Retinal pigment epithelial cell (primary cell): ENCODE measurements at regions not wholly inside any gene's neighbourhood (a gene's known extent, or its start where the extent isn't known, plus 50 kb on each side); places are given as distances from the start of the nearest gene placed in this dataset.

Source experiments
- DNase-seq: peaks from one replicate; pipeline ENCODE4 v3.0.0-alpha.2; 2010; ENCODE audit warnings: low read depth
- H3K4me3 ChIP-seq: 2 replicates; pipeline ENCODE4 v1.5.1; 2011; ENCODE audit warnings: mild to moderate bottlenecking, low read length, control low read depth, moderate library complexity
- CTCF ChIP-seq: conservative IDR thresholded peaks from 2 replicates; pipeline ENCODE4 v1.5.1; 2011; ENCODE audit warnings: low read depth, low read length, control low read depth, inconsistent platforms

- no peak for TF ChIP-seq CTCF
- no peak for DNase-seq
- no peak overlapping the region for H3K4me3 ChIP-seq
Measured at GRCh38 chr22:47322854-47323253, 560.4 kb downstream of the TBC1D22A start.

- TF ChIP-seq CTCF, result no peak
- H3K4me3 ChIP-seq, result no peak overlapping the region
- no peak for DNase-seq
Measured at GRCh38 chr22:47320560-47320959, 558.1 kb downstream of the TBC1D22A start.

GRCh38 chr22:47318041-47318737, 555.7 kb downstream of the TBC1D22A start:
- no peak for TF ChIP-seq CTCF
- no peak overlapping the region for H3K4me3 ChIP-seq
- DNase-seq, result no peak

- TF ChIP-seq CTCF, result no peak
- DNase-seq, result no peak
- no peak overlapping the region for H3K4me3 ChIP-seq
Measured at GRCh38 chr22:47315862-47316419, 553.5 kb downstream of the TBC1D22A start.

GRCh38 chr22:47310601-47311000, 548.2 kb downstream of the TBC1D22A start:
- TF ChIP-seq CTCF, result no peak
- H3K4me3 ChIP-seq, result no peak overlapping the region
- DNase-seq, result no peak

GRCh38 chr22:47309946-47310345, 547.5 kb downstream of the TBC1D22A start:
- no peak for DNase-seq
- no peak overlapping the region for H3K4me3 ChIP-seq
- no peak for TF ChIP-seq CTCF

GRCh38 chr22:47309476-47309875, 547.0 kb downstream of the TBC1D22A start:
- no peak for TF ChIP-seq CTCF

More at GRCh38 chr22:47309476-47309875, 547.0 kb downstream of the TBC1D22A start:
- H3K4me3 ChIP-seq, result no peak overlapping the region
- DNase-seq, result no peak
